ENCODE measurements at regions not wholly inside any gene's neighbourhood (a gene's known extent, or its start where the extent isn't known, plus 50 kb on each side); places are given as distances from the start of the nearest gene placed in this dataset.

- DNase-seq, result no peak
Measured at GRCh38 chr2:176622792-176623191, 353.6 kb downstream of the MTX2 start.

- no peak for DNase-seq
Measured at GRCh38 chr2:176626796-176627195, 357.6 kb downstream of the MTX2 start.

- DNase-seq, result no peak
Measured at GRCh38 chr2:176628438-176628837, 359.2 kb downstream of the MTX2 start.

- no peak for DNase-seq
Measured at GRCh38 chr2:176633754-176634153, 364.5 kb downstream of the MTX2 start.

GRCh38 chr2:176636401-176636800, 367.2 kb downstream of the MTX2 start:
- no peak for DNase-seq

GRCh38 chr2:176637142-176637485, 367.9 kb downstream of the MTX2 start:
- DNase-seq, result no peak

- DNase-seq, result peak; percentile 30 to 49
Measured at GRCh38 chr2:176637486-176638166, 368.4 kb downstream of the MTX2 start.

GRCh38 chr2:176638167-176639015, 369.1 kb downstream of the MTX2 start:
- peak; percentile 19 to 67 for DNase-seq

- no peak for DNase-seq
Measured at GRCh38 chr2:176639016-176639343, 369.7 kb downstream of the MTX2 start.

GRCh38 chr2:176639671-176640070, 370.4 kb downstream of the MTX2 start:
- no peak for DNase-seq

- DNase-seq, result no peak
Measured at GRCh38 chr2:176641436-176641835, 372.2 kb downstream of the MTX2 start.

GRCh38 chr2:176642074-176642473, 372.8 kb downstream of the MTX2 start:
- DNase-seq, result no peak

GRCh38 chr2:176643646-176644045, 374.4 kb downstream of the MTX2 start:
- DNase-seq, result no peak

GRCh38 chr2:176645494-176645893, 376.3 kb downstream of the MTX2 start:
- DNase-seq, result no peak

GRCh38 chr2:176646033-176646615, 376.9 kb downstream of the MTX2 start:
- no peak for DNase-seq

- no peak for DNase-seq
Measured at GRCh38 chr2:176647325-176648165, 378.3 kb downstream of the MTX2 start.

GRCh38 chr2:176648700-176649297, 379.6 kb downstream of the MTX2 start:
- DNase-seq, result no peak

- no peak for DNase-seq
Measured at GRCh38 chr2:176650104-176650837, 381.0 kb downstream of the MTX2 start.

GRCh38 chr2:176650838-176651555, 381.8 kb downstream of the MTX2 start:
- no peak for DNase-seq

- DNase-seq, result peak; percentile 31 to 65
Measured at GRCh38 chr2:176652300-176653182, 383.3 kb downstream of the MTX2 start.

Measured in inflammatory macrophage treated with lipopolysaccharide for 1 hour (primary cell).